ENCODE measurements at regions not wholly inside any gene's neighbourhood (a gene's known extent, or its start where the extent isn't known, plus 50 kb on each side); places are given as distances from the start of the nearest gene placed in this dataset.

DNA sequence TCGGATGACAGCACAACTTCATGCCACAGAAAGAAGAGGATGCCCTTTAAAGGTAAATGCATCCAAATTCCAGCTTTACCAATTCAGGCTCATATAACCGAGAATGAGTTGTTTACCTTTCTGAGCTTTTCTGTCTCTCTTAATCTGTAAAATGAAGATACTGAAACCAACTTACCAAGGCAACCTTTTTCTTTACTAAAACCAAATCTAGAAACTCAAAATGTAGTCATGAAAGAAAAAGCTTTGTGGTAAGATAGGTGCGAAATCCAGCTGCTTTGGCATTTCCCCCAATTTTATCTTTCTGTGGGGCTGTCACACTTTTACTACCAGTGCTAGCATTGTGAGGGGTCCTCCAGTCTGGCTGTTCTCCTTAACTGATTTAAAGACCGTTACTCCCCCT, 240.4 kb downstream of the IKZF2 start (continued):
- TF ChIP-seq, protein P1, sequence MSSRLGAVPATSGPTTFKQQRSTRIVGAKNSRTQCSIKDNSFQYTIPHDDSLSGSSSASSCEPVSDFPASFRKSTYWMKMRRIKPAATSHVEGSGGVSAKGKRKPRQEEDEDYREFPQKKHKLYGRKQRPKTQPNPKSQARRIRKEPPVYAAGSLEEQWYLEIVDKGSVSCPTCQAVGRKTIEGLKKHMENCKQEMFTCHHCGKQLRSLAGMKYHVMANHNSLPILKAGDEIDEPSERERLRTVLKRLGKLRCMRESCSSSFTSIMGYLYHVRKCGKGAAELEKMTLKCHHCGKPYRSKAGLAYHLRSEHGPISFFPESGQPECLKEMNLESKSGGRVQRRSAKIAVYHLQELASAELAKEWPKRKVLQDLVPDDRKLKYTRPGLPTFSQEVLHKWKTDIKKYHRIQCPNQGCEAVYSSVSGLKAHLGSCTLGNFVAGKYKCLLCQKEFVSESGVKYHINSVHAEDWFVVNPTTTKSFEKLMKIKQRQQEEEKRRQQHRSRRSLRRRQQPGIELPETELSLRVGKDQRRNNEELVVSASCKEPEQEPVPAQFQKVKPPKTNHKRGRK (CRISPR knock-in tag; IDR thresholded peaks at IDR 0.05; ENCODE audit: borderline replicate concordance): no peak
- TF ChIP-seq EMX1 (CRISPR knock-in tag; IDR thresholded peaks at IDR 0.05) (no peak), TEAD1 (CRISPR knock-in tag; IDR thresholded peaks at IDR 0.05) (no peak), ZNF396 (CRISPR knock-in tag; IDR thresholded peaks at IDR 0.05; ENCODE audit: borderline replicate concordance) (no peak), ZNF281 (CRISPR knock-in tag; IDR thresholded peaks at IDR 0.05) (no peak)

GRCh38 chr2:212908682-212909435, 242.6 kb downstream of the IKZF2 start:
- no peak overlapping the region for H3K27ac Mint-ChIP-seq
- H3K4me3 Mint-ChIP-seq: no peak overlapping the region
- POLR2A ChIA-PET: no interaction called here
- H3K9me3 Mint-ChIP-seq: peaks cover 5% of the 10 kb centered on the region
- H3K4me1 Mint-ChIP-seq: peaks cover 8% of the 10 kb centered on the region
- peaks cover 2% of the 10 kb centered on the region; the same call in 1 of the 2 replicates for H3K27me3 Mint-ChIP-seq (ENCODE audit: low read depth)
- ATAC-seq (no peak), DNase-seq (ENCODE audit: low spot score) (no peak)
- TF ChIP-seq E2F1 (CRISPR knock-in tag; IDR thresholded peaks at IDR 0.05) (no peak), ETV6 (CRISPR knock-in tag; IDR thresholded peaks at IDR 0.05) (no peak), TEAD1 (CRISPR knock-in tag; IDR thresholded peaks at IDR 0.05) (no peak), ZBTB21 (CRISPR knock-in tag; IDR thresholded peaks at IDR 0.05; ENCODE audit: borderline replicate concordance) (no peak), ZNF317 (CRISPR knock-in tag; IDR thresholded peaks at IDR 0.05; ENCODE audit: borderline replicate concordance, low read depth) (no peak), TP53 (CRISPR knock-in tag; IDR thresholded peaks at IDR 0.05) (no peak), NFE2L1 (CRISPR knock-in tag; IDR thresholded peaks at IDR 0.05) (no peak), ELF4 (CRISPR knock-in tag; IDR thresholded peaks at IDR 0.05; ENCODE audit: low read depth) (no peak)
- TF ChIP-seq, protein P2, sequence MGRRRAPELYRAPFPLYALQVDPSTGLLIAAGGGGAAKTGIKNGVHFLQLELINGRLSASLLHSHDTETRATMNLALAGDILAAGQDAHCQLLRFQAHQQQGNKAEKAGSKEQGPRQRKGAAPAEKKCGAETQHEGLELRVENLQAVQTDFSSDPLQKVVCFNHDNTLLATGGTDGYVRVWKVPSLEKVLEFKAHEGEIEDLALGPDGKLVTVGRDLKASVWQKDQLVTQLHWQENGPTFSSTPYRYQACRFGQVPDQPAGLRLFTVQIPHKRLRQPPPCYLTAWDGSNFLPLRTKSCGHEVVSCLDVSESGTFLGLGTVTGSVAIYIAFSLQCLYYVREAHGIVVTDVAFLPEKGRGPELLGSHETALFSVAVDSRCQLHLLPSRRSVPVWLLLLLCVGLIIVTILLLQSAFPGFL (CRISPR knock-in tag; IDR thresholded peaks at IDR 0.05; ENCODE audit: borderline replicate concordance): no peak
- TF ChIP-seq, protein P3, sequence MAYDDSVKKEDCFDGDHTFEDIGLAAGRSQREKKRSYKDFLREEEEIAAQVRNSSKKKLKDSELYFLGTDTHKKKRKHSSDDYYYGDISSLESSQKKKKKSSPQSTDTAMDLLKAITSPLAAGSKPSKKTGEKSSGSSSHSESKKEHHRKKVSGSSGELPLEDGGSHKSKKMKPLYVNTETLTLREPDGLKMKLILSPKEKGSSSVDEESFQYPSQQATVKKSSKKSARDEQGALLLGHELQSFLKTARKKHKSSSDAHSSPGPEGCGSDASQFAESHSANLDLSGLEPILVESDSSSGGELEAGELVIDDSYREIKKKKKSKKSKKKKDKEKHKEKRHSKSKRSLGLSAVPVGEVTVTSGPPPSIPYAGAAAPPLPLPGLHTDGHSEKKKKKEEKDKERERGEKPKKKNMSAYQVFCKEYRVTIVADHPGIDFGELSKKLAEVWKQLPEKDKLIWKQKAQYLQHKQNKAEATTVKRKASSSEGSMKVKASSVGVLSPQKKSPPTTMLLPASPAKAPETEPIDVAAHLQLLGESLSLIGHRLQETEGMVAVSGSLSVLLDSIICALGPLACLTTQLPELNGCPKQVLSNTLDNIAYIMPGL (CRISPR knock-in tag; IDR thresholded peaks at IDR 0.05): no peak
- H3K36me3 Mint-ChIP-seq: no peaks in the 10 kb centered on the region
- CTCF ChIA-PET: no interaction called here

- Mint-ChIP-seq H3K4me1 (peaks cover 8% of the 10 kb centered on the region), H3K27me3 (ENCODE audit: low read depth) (no peaks in the 10 kb centered on the region; the same call in 1 of the 2 replicates), H3K36me3 (no peaks in the 10 kb centered on the region), H3K9me3 (peaks cover 5% of the 10 kb centered on the region), H3K4me3 (no peak overlapping the region), H3K27ac (no peak overlapping the region)
- no peak for ATAC-seq
- DNase-seq (ENCODE audit: low spot score): no peak
- TF ChIP-seq ESRRA (CRISPR knock-in tag; IDR thresholded peaks at IDR 0.05; ENCODE audit: borderline replicate concordance) (no peak), ZNF423 (CRISPR knock-in tag; IDR thresholded peaks at IDR 0.05) (no peak), SOX15 (CRISPR knock-in tag; IDR thresholded peaks at IDR 0.05) (no peak), ZNF396 (CRISPR knock-in tag; IDR thresholded peaks at IDR 0.05; ENCODE audit: borderline replicate concordance) (no peak)
- TF ChIP-seq, protein P3 (CRISPR knock-in tag; IDR thresholded peaks at IDR 0.05): no peak
- ChIA-PET CTCF (no interaction called here), POLR2A (no interaction called here)
Measured at GRCh38 chr2:212908031-212908430, 243.4 kb downstream of the IKZF2 start.
